Neural crest cell (in vitro differentiated cells): ENCODE measurements at regions not wholly inside any gene's neighbourhood (a gene's known extent, or its start where the extent isn't known, plus 50 kb on each side); places are given as distances from the start of the nearest gene placed in this dataset.

ENCODE experiments used
- DNase-seq: peaks from one replicate; pipeline ENCODE4 v3.0.0; 2021; ENCODE audit warnings: low read depth, mixed read lengths, low spot score
- H3K27ac Mint-ChIP-seq: one replicate; pipeline ENCODE4 v1.8.0; 2021; ENCODE audit warnings: mild to moderate bottlenecking, mixed read lengths; ENCODE audit not compliant: unreplicated experiment
- H3K27me3 Mint-ChIP-seq: 2 replicates; pipeline ENCODE4 v1.8.0; 2021; ENCODE audit warnings: low read depth, mild to moderate bottlenecking, mixed read lengths
- H3K36me3 Mint-ChIP-seq: 2 replicates; pipeline ENCODE4 v1.8.0; 2021; ENCODE audit warnings: low read depth, mild to moderate bottlenecking, mixed read lengths
- H3K4me1 Mint-ChIP-seq: 2 replicates; pipeline ENCODE4 v1.8.0; 2021; ENCODE audit warnings: mixed read lengths
- H3K4me3 Mint-ChIP-seq: one replicate; pipeline ENCODE4 v1.8.0; 2021; ENCODE audit warnings: mild to moderate bottlenecking, mixed read lengths
- H3K9me3 Mint-ChIP-seq: 2 replicates; pipeline ENCODE4 v1.8.0; 2021; ENCODE audit warnings: mixed read lengths
- TF ChIP-seq, protein P1 (sequence below): fragments of 200-600 bp; sonication (generic); conservative IDR thresholded peaks from 2 replicates; pipeline ENCODE4 v1.5.0; 2021; ENCODE audit warnings: antibody characterized with exemption, mild to moderate bottlenecking

DNA sequence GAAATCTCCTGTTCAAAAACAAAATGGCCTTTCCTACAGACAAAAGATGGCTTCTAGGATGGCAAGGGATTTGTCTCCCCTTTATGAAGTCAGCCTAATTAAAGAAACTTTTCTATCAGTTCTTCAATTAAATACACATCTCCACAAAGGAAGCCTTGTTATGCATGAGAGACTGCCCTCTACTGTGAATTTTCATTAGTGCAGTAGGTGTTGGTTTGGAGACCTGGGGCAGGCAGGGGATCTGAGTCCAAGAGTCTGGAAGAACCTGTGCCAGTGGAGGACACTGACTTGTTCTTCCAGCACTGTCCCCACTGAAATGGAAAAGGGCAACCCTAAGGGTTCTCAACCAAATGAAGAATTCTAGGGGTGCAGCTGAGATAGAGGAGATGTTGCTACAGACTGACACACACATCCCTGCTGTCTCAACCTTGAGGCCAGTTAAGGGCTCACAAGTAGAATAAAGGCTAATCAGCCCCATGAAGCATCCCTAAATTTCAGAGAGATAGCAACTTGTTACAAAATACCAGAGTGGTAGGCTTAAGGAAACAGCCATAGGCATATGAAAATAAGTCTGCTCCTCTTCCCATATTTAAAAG, 174.0 kb upstream of the PRICKLE2 start:
- Mint-ChIP-seq H3K36me3 (no peaks in the 10 kb centered on the region), H3K4me1 (peaks cover 37% of the 10 kb centered on the region), H3K27ac (no peak overlapping the region), H3K4me3 (no peak overlapping the region), H3K9me3 (no peaks in the 10 kb centered on the region), H3K27me3 (no peaks in the 10 kb centered on the region)
- TF ChIP-seq, protein P1, sequence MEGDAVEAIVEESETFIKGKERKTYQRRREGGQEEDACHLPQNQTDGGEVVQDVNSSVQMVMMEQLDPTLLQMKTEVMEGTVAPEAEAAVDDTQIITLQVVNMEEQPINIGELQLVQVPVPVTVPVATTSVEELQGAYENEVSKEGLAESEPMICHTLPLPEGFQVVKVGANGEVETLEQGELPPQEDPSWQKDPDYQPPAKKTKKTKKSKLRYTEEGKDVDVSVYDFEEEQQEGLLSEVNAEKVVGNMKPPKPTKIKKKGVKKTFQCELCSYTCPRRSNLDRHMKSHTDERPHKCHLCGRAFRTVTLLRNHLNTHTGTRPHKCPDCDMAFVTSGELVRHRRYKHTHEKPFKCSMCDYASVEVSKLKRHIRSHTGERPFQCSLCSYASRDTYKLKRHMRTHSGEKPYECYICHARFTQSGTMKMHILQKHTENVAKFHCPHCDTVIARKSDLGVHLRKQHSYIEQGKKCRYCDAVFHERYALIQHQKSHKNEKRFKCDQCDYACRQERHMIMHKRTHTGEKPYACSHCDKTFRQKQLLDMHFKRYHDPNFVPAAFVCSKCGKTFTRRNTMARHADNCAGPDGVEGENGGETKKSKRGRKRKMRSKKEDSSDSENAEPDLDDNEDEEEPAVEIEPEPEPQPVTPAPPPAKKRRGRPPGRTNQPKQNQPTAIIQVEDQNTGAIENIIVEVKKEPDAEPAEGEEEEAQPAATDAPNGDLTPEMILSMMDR, result peak; percentile 84
- DNase-seq, result peak; percentile 47

DNA sequence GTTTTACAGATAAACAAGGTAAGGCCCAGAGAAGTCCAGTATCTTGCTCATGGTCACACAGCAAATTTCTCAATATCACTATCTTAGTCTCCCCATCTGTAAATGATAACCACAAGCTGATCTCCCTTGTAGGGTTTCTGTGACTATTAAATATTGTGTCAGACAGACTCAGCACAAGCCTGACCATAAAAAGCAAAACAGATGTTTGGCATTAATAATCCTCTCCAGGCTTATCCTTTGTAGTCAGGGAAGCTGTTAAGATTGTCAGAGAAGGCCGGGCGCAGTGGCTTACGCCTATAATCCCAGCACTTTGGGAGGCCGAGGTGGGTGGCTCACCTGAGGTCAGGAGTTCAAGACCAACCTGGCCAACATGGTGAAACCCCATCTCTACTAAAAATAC, 173.2 kb upstream of the PRICKLE2 start:
- H3K4me1 Mint-ChIP-seq, result peaks cover 32% of the 10 kb centered on the region
- H3K27ac Mint-ChIP-seq, result no peak overlapping the region
- TF ChIP-seq, protein P1, result no peak
- H3K4me3 Mint-ChIP-seq, result no peak overlapping the region
- no peaks in the 10 kb centered on the region for H3K36me3 Mint-ChIP-seq
- DNase-seq, result no peak
- no peaks in the 10 kb centered on the region for H3K9me3 Mint-ChIP-seq
- H3K27me3 Mint-ChIP-seq, result no peaks in the 10 kb centered on the region

DNA sequence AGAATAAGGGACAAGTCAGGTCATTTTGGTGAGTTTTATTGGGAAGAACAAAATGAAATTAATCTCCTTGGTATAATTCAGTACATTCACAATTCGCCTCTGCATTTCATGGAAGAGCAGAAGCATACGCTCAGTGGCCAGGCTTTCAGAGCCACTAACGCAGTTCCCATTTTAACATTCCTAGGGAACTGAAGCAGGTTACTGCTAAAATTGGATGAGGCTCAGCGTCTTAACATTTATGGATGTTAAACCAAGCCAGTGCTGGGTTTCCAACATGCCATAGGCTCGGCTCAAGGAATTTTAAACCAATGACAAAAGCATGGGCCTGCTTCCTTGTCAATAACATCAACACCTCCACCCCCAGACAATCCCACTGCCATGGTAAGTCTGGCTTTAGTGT, 172.7 kb upstream of the PRICKLE2 start:
- Mint-ChIP-seq H3K27ac (no peak overlapping the region), H3K4me3 (no peak overlapping the region), H3K4me1 (peaks cover 27% of the 10 kb centered on the region), H3K36me3 (no peaks in the 10 kb centered on the region), H3K9me3 (no peaks in the 10 kb centered on the region), H3K27me3 (no peaks in the 10 kb centered on the region)
- no peak for DNase-seq
- TF ChIP-seq, protein P1, result no peak

DNA sequence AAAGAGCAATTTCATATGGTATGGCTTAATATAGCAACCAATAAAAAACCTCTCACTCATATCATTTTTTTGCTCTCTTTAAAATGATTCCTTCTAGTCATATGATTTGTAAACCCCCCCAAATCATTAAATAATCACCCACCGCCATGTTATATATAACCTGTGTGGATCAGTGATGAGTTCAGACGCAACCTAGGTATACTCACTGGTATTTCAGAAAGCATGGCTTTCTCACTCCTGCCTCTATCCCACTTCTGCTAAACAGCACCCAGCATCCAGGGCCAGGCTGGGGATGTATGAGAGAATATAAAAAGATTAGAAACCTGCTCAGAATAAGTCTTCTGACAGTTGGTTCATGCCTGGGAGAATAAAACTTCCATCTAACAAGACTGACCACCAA, 172.3 kb upstream of the PRICKLE2 start:
- Mint-ChIP-seq H3K4me1 (peaks cover 26% of the 10 kb centered on the region), H3K27me3 (no peaks in the 10 kb centered on the region), H3K4me3 (no peak overlapping the region), H3K27ac (peak overlapping the region; percentile 76), H3K9me3 (no peaks in the 10 kb centered on the region), H3K36me3 (no peaks in the 10 kb centered on the region)
- TF ChIP-seq, protein P1, result no peak
- DNase-seq, result no peak

DNA sequence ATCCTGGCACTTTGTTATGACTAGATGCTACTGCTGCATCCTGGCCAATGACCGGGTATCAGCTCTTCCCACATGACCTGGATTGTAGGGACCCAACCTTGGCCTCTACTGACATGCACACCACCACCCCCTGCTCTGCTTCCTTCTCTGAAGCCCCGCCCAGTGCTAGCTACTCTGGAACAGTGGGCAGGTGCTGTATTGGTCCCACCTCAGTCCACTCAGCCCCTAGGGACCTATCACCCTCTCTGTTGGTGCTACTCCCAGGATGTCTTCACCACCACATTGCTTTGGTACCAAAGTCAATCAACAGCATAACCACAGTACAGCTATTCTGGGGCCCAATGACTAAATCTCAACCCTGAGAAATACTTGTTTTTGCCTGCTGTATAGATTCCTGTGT, 170.2 kb upstream of the PRICKLE2 start:
- DNase-seq, result no peak
- TF ChIP-seq, protein P1, result no peak
- Mint-ChIP-seq H3K36me3 (no peaks in the 10 kb centered on the region), H3K4me3 (no peak overlapping the region), H3K4me1 (peaks cover 26% of the 10 kb centered on the region), H3K27me3 (no peaks in the 10 kb centered on the region), H3K9me3 (no peaks in the 10 kb centered on the region), H3K27ac (no peak overlapping the region)

DNA sequence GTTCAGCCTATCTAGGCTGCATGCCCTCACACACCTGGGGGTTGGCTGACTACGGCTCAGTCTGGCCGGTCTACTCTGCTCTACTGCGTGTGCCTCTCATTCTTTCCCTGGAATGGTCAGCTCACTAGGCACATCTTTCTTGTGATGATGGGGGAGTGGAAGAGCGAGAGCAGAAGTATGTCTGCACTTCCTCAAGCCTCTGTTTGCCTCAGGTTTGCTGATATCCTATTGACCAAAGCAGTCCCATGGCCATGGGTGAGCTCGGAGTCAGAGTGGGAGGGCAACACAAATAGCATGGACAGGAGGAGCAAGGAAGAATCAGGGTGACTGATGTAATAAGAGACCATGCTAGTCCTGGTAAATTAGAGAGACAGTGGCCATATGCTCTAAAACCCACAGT, 167.9 kb upstream of the PRICKLE2 start:
- no peaks in the 10 kb centered on the region for H3K36me3 Mint-ChIP-seq
- no peak overlapping the region for H3K4me3 Mint-ChIP-seq
- peaks cover 28% of the 10 kb centered on the region for H3K4me1 Mint-ChIP-seq
- H3K27ac Mint-ChIP-seq, result no peak overlapping the region
- no peaks in the 10 kb centered on the region for H3K9me3 Mint-ChIP-seq
- no peak for DNase-seq
- no peaks in the 10 kb centered on the region for H3K27me3 Mint-ChIP-seq
- TF ChIP-seq, protein P1, result no peak
